GM12878 (cell line): ENCODE measurements at regions not wholly inside any gene's neighbourhood (a gene's known extent, or its start where the extent isn't known, plus 50 kb on each side); places are given as distances from the start of the nearest gene placed in this dataset.

Source experiments
- CEBPZ ChIP-seq: fragments of 150-350 bp; IDR thresholded peaks from 2 replicates; pipeline ENCODE4 v1.6.1; 2016; ENCODE audit warnings: low read depth, low read length
- E2F8 ChIP-seq: fragments of 450-650 bp; IDR thresholded peaks from 2 replicates; pipeline ENCODE4 v1.6.1; 2018; ENCODE audit warnings: mild to moderate bottlenecking, low read depth, moderate library complexity; ENCODE audit not compliant: partially characterized antibody
- PBX3 ChIP-seq: IDR thresholded peaks from 2 replicates; pipeline ENCODE4 v1.6.1; 2011; ENCODE audit warnings: mild to moderate bottlenecking, low read depth, low read length, moderate library complexity; ENCODE audit not compliant: insufficient replicate concordance
- ZNF622 ChIP-seq: fragments of 450-650 bp; IDR thresholded peaks from 2 replicates; pipeline ENCODE4 v1.6.1; 2017; ENCODE audit warnings: mild to moderate bottlenecking, inconsistent platforms
- TF ChIP-seq, protein P1 (sequence below): IDR thresholded peaks from 2 replicates; pipeline ENCODE4 v1.6.1; 2012; ENCODE audit warnings: low read depth, low read length, improper control_type of control experiment

DNA sequence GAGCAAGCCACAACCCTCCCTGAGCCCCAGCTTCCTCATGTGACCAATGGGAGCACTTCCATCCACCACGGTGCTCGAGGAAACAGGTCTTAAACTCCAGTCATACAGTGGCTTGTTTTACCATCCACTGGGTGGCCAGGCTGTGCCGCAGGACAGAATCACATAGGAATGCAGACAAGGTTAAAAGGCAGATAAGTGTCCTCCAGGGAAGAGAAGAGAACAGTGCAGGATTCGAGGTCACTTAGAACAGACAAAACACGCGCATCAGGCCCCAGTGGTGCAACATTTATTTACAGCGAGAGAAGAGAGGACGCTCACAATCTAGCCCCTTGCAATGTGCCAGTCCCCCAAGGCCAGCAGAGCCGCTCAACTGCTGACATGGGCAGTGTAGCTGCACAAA lies 92.8 kb downstream of the TMEM130 start (continued):
- no peak for TF ChIP-seq PBX3
- TF ChIP-seq CEBPZ: no peak
- TF ChIP-seq, protein P1, sequence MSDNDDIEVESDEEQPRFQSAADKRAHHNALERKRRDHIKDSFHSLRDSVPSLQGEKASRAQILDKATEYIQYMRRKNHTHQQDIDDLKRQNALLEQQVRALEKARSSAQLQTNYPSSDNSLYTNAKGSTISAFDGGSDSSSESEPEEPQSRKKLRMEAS: no peak
- no peak for TF ChIP-seq E2F8
- no peak for TF ChIP-seq ZNF622
- TF ChIP-seq, all 136 proteins: peak for 0
